PC-3 (cell line): ENCODE measurements at regions not wholly inside any gene's neighbourhood (a gene's known extent, or its start where the extent isn't known, plus 50 kb on each side); places are given as distances from the start of the nearest gene placed in this dataset.

Experiments
- ATAC-seq: fragments of 200-7000 bp; cut with Tn5 transposase; 2 replicates; pipeline ENCODE4 v1.9.1; 2020; ENCODE audit warnings: mild to moderate bottlenecking, moderate library complexity
- BruUV-seq: library from RNA; stranded (reverse); fragments of 400-500 nt; replicated peaks from 2 replicates; lab custom pipeline; 2021; lab: Mats Ljungman, UMichigan
- CTCF ChIA-PET: fragments of 300-600 bp; sonication (Branson Sonifier 250); formaldehyde crosslinking; loops from one replicate; lab custom pipeline; 2022; ENCODE audit warnings: antibody characterized with exemption; lab: Charles Lee
- POLR2A ChIA-PET: fragments of 300-600 bp; sonication (Branson Sonifier 250); formaldehyde crosslinking; loops from one replicate; lab custom pipeline; 2022; ENCODE audit warnings: antibody characterized with exemption; ENCODE audit not compliant: unreplicated experiment; lab: Charles Lee
- DNase-seq: peaks from one replicate; pipeline ENCODE4 v3.0.0-alpha.2; 2015
- H2AFZ ChIP-seq: fragments of 300-600 bp; sonication (generic); 2 replicates; pipeline ENCODE4 v1.6.0; 2016; ENCODE audit warnings: antibody characterized with exemption, low read length
- H3F3A ChIP-seq: fragments of 300-600 bp; sonication (generic); one replicate; pipeline ENCODE4 v1.6.0; 2017; ENCODE audit warnings: antibody characterized with exemption, low read length, control low read depth, mild to moderate bottlenecking; ENCODE audit not compliant: unreplicated experiment
- H3K27ac ChIP-seq: fragments of 300-600 bp; sonication (generic); 2 replicates; pipeline ENCODE4 v1.5.1; 2016; ENCODE audit warnings: mild to moderate bottlenecking, low read length
- H3K27me3 ChIP-seq: fragments of 300-600 bp; sonication (generic); 2 replicates; pipeline ENCODE4 v1.6.1; 2016; ENCODE audit warnings: low read length, mixed read lengths
- H3K36me3 ChIP-seq: fragments of 300-600 bp; sonication (generic); 2 replicates; pipeline ENCODE4 v1.6.1; 2016; ENCODE audit warnings: low read depth, mixed run types, low read length, mixed read lengths
- H3K4me1 ChIP-seq: fragments of 300-600 bp; sonication (generic); 2 replicates; pipeline ENCODE4 v1.5.1; 2016; ENCODE audit warnings: low read length; ENCODE audit not compliant: insufficient read depth
- H3K4me2 ChIP-seq: fragments of 300-600 bp; sonication (generic); 2 replicates; pipeline ENCODE4 v1.6.0; 2016; ENCODE audit warnings: low read length
- H3K4me3 ChIP-seq: fragments of 300-600 bp; sonication (generic); 2 replicates; pipeline ENCODE4 v1.5.1; 2016; ENCODE audit warnings: mild to moderate bottlenecking, low read length, mixed read lengths
- H3K79me2 ChIP-seq: fragments of 300-600 bp; sonication (generic); 2 replicates; pipeline ENCODE4 v1.6.1; 2017; ENCODE audit warnings: low read length, mixed read lengths
- H3K9ac ChIP-seq: fragments of 300-600 bp; sonication (generic); 2 replicates; pipeline ENCODE4 v1.6.0; 2016; ENCODE audit warnings: mild to moderate bottlenecking, low read length
- H3K9me2 ChIP-seq: fragments of 300-600 bp; sonication (generic); replicated peaks from 2 replicates; pipeline ENCODE4 v1.6.1; 2016; ENCODE audit warnings: mixed run types, low read length, mixed read lengths
- H3K9me3 ChIP-seq: fragments of 300-600 bp; sonication (generic); 2 replicates; pipeline ENCODE4 v1.6.1; 2016; ENCODE audit warnings: low read length, mixed read lengths
- H4K20me1 ChIP-seq: fragments of 300-600 bp; sonication (generic); 2 replicates; pipeline ENCODE4 v1.6.1; 2016; ENCODE audit warnings: low read length, mixed read lengths
- EZH2 ChIP-seq: fragments of 300-600 bp; sonication (generic); IDR thresholded peaks from one replicate; pipeline ENCODE4 v1.6.1; 2017; ENCODE audit warnings: antibody characterized with exemption, mild to moderate bottlenecking, low read length; ENCODE audit not compliant: unreplicated experiment
- EZH2phosphoT487 ChIP-seq: fragments of 300-600 bp; sonication (generic); IDR thresholded peaks from 2 replicates; pipeline ENCODE4 v1.6.1; 2018; ENCODE audit warnings: mild to moderate bottlenecking, antibody characterized with exemption, low read length, borderline replicate concordance
- intact Hi-C: fragments of 100-400 bp; cut with micrococcal nuclease; formaldehyde crosslinking; loops from 2 replicates; pipeline ENCODE4 v1.9.0; 2023
- TF ChIP-seq, protein P1 (sequence below): fragments of 300-600 bp; sonication (generic); conservative IDR thresholded peaks from 2 replicates; pipeline ENCODE4 v1.5.1; 2017; ENCODE audit warnings: antibody characterized with exemption, low read depth, mild to moderate bottlenecking, low read length

- H2AFZ ChIP-seq: no peak overlapping the region
- TF ChIP-seq, protein P1, sequence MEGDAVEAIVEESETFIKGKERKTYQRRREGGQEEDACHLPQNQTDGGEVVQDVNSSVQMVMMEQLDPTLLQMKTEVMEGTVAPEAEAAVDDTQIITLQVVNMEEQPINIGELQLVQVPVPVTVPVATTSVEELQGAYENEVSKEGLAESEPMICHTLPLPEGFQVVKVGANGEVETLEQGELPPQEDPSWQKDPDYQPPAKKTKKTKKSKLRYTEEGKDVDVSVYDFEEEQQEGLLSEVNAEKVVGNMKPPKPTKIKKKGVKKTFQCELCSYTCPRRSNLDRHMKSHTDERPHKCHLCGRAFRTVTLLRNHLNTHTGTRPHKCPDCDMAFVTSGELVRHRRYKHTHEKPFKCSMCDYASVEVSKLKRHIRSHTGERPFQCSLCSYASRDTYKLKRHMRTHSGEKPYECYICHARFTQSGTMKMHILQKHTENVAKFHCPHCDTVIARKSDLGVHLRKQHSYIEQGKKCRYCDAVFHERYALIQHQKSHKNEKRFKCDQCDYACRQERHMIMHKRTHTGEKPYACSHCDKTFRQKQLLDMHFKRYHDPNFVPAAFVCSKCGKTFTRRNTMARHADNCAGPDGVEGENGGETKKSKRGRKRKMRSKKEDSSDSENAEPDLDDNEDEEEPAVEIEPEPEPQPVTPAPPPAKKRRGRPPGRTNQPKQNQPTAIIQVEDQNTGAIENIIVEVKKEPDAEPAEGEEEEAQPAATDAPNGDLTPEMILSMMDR: no peak
- no peak for TF ChIP-seq EZH2phosphoT487
- TF ChIP-seq EZH2: no peak
- DNase-seq (no peak), ATAC-seq (no peak)
- H3K27ac ChIP-seq: no peak overlapping the region
- H3K4me1 ChIP-seq: no peaks in the 10 kb centered on the region
- H3K36me3 ChIP-seq: no peaks in the 10 kb centered on the region
- H3K9me2 ChIP-seq: no peaks in the 10 kb centered on the region
- intact Hi-C loops: no loop called here
- H3K9me3 ChIP-seq: no peaks in the 10 kb centered on the region
- H4K20me1 ChIP-seq: no peaks in the 10 kb centered on the region
- H3K27me3 ChIP-seq: 0 out of 2 replicates have a peak, but pooled peaks cover 3% of the 10 kb centered on the region
- H3K4me3 ChIP-seq: no peak overlapping the region
- no peaks in the 10 kb centered on the region for H3K79me2 ChIP-seq
- H3K9ac ChIP-seq: no peak overlapping the region
- BruUV-seq: no TSS peak
- H3F3A ChIP-seq: no peaks in the 10 kb centered on the region
- no peak overlapping the region for H3K4me2 ChIP-seq
- CTCF ChIA-PET: no interaction called here
- POLR2A ChIA-PET: no interaction called here
These were observed 291.4 kb downstream of the C1D start for GRCh38 chr2:67771380-67771779.

DNA sequence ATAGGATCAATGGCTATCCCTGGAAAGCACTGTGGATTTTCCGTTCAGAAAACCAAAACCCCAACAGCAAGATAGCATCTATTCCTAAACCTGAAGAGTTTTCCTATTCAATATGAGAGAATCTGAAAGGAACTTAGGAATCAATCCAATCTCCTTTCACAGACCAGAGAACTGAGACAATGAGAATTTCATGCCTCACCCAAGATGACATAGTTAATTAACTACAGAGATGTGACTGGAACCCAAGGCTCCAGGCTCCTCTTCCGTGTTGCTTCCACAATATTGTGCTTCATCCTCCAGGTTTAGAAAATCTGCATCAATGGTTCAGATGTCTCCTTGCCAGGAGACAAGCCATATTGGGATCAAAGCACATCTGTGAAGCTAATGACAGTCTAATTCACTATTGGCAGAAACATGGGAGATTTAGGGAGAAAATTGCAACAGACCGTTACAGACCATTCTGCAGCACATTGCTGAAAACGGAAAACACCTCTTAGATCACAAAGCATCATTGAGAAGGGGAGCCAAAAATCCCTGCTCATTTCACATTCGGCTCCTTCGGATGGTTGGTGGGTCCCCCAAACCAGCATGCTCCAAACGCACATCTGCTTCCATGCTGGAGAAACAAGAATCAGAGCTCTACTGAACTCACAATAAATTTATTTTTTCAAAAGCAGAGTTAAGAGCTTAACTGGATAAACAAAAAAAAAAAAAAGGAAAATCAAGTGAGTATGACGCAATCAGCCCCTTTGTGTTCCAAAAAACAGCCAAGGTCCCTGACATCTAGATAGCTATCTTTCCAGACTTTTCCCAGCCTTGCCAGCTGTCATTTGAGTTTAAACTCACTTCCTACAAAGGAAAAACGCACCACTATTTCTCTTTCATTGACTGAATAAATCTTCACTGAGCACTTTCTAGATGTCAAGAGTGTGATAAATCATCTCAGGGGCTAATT, 290.3 kb downstream of the C1D start:
- H3K4me2 ChIP-seq: no peak overlapping the region
- no peaks in the 10 kb centered on the region for H3K9me2 ChIP-seq
- H3K4me1 ChIP-seq: no peaks in the 10 kb centered on the region
- no peak overlapping the region for H3K9ac ChIP-seq
- no peaks in the 10 kb centered on the region for H3K79me2 ChIP-seq
- CTCF ChIA-PET: no interaction called here
- H3K9me3 ChIP-seq: no peaks in the 10 kb centered on the region
- intact Hi-C loops: no loop called here
- H3K27me3 ChIP-seq: peaks cover under 1% of the 10 kb centered on the region; the same call in 1 of the 2 replicates
- no peaks in the 10 kb centered on the region for H3F3A ChIP-seq
- H3K4me3 ChIP-seq: no peak overlapping the region
- H2AFZ ChIP-seq: no peak overlapping the region
- H4K20me1 ChIP-seq: no peaks in the 10 kb centered on the region
- POLR2A ChIA-PET: no interaction called here
- ATAC-seq (no peak), DNase-seq (no peak)
- TF ChIP-seq EZH2: no peak
- TF ChIP-seq, protein P1: no peak
- TF ChIP-seq EZH2phosphoT487: no peak
- H3K36me3 ChIP-seq: no peaks in the 10 kb centered on the region
- no peak overlapping the region for H3K27ac ChIP-seq
- no TSS peak for BruUV-seq

DNA sequence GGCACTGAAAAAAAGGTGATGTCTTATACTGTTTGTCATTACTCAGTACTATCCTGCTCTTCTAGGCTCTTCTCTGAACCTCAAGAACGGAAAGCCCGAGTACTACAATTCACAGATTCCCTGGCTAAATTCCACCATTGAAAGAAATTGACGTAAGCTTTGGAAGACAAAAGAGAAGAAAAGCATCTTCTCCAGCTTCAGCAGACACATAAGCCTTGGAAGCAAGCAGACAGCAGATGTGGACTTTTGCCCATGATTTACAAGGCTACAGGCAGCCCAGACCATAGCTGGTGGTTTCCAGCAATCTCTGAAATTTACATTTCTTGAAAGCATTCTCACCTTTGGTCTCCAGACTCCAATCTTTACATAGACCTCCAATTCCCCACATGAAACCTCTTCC, 289.0 kb downstream of the C1D start:
- H3K27ac ChIP-seq: no peak overlapping the region
- H3K79me2 ChIP-seq: no peaks in the 10 kb centered on the region
- H3K9me3 ChIP-seq: no peaks in the 10 kb centered on the region
- TF ChIP-seq EZH2phosphoT487 (no peak), EZH2 (no peak)
- TF ChIP-seq, protein P1: no peak
- H3K9ac ChIP-seq: no peak overlapping the region
- peaks cover under 1% of the 10 kb centered on the region; the same call in 1 of the 2 replicates for H3K27me3 ChIP-seq
- no peaks in the 10 kb centered on the region for H3K36me3 ChIP-seq
- no peaks in the 10 kb centered on the region for H3F3A ChIP-seq
- no peak for DNase-seq
- POLR2A ChIA-PET: no interaction called here
- ATAC-seq: no peak
- intact Hi-C loops: no loop called here
- H3K4me3 ChIP-seq: no peak overlapping the region
- no peaks in the 10 kb centered on the region for H4K20me1 ChIP-seq
- no peak overlapping the region for H3K4me2 ChIP-seq
- H3K4me1 ChIP-seq: no peaks in the 10 kb centered on the region
- CTCF ChIA-PET: no interaction called here
- no peaks in the 10 kb centered on the region for H3K9me2 ChIP-seq
- no TSS peak for BruUV-seq
- H2AFZ ChIP-seq: no peak overlapping the region
